ENCODE measurements at regions not wholly inside any gene's neighbourhood (a gene's known extent, or its start where the extent isn't known, plus 50 kb on each side); places are given as distances from the start of the nearest gene placed in this dataset.

- no peak for DNase-seq (ENCODE audit: low read depth in 1 of 2, low spot score in 1 of 2)
- TF ChIP-seq GABPA (IDR thresholded peaks at IDR 0.05; ENCODE audit: low read depth) (no peak), SPI1 (IDR thresholded peaks at IDR 0.05; ENCODE audit: borderline replicate concordance, low read depth) (no peak), POLR2AphosphoS5 (IDR thresholded peaks at IDR 0.05; ENCODE audit: low read depth) (no peak), REST (IDR thresholded peaks at IDR 0.05; ENCODE audit: insufficient replicate concordance, low read depth) (no peak)
- TF ChIP-seq, protein P1, sequence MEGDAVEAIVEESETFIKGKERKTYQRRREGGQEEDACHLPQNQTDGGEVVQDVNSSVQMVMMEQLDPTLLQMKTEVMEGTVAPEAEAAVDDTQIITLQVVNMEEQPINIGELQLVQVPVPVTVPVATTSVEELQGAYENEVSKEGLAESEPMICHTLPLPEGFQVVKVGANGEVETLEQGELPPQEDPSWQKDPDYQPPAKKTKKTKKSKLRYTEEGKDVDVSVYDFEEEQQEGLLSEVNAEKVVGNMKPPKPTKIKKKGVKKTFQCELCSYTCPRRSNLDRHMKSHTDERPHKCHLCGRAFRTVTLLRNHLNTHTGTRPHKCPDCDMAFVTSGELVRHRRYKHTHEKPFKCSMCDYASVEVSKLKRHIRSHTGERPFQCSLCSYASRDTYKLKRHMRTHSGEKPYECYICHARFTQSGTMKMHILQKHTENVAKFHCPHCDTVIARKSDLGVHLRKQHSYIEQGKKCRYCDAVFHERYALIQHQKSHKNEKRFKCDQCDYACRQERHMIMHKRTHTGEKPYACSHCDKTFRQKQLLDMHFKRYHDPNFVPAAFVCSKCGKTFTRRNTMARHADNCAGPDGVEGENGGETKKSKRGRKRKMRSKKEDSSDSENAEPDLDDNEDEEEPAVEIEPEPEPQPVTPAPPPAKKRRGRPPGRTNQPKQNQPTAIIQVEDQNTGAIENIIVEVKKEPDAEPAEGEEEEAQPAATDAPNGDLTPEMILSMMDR (IDR thresholded peaks at IDR 0.05; ENCODE audit: insufficient read depth, low read length): no peak
- H3K4me3 ChIP-seq (replicated peaks; ENCODE audit: insufficient read depth, low read length): no peak overlapping the region
- no peaks in the 10 kb centered on the region for H3K27me3 ChIP-seq (ENCODE audit: insufficient read depth, poor library complexity, severe bottlenecking)
- no peak overlapping the region for H3K27ac ChIP-seq (replicated peaks)
Measured at GRCh38 chr5:6066016-6066415, 312.3 kb downstream of the MED10 start.

DNA sequence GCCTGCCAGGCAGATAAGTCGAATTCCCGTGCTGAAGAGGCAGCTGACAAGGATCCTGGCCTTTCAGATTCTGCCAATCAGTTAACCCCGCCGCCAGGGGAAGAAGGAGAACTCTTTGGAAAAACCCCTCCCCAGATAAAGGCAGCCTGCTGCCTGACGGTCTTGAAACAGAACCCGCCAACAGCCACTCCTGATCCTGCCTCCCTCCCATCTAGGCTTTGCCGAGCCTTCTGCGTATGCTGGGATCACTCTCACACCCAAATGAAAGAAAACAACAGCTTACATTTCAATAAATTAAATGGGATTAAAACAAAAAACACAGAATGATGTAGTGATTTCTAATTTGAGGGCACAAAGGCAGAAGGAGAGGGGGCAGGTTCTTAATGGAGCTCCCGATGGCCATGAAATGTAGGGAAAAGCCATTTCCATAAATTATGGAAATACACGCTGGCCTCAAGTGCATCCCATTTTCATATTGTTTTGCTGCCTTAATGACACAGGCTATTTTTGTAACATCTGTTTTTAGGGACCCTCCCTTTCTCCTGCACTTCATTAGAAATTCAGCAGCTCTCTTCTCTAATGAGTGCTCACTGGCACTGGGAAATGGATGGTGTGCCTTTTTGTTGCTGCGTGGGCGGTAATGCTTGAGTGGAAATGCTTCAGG lies 319.1 kb downstream of the MED10 start:
- H3K4me3 ChIP-seq (replicated peaks; ENCODE audit: insufficient read depth, low read length): no peak overlapping the region
- DNase-seq (ENCODE audit: low read depth in 1 of 2, low spot score in 1 of 2): no peak
- no peaks in the 10 kb centered on the region for H3K27me3 ChIP-seq (ENCODE audit: insufficient read depth, poor library complexity, severe bottlenecking)
- no peak overlapping the region for H3K27ac ChIP-seq (replicated peaks)
- TF ChIP-seq, protein P1 (IDR thresholded peaks at IDR 0.05; ENCODE audit: insufficient read depth, low read length): no peak
- TF ChIP-seq SPI1 (IDR thresholded peaks at IDR 0.05; ENCODE audit: borderline replicate concordance, low read depth) (no peak), REST (IDR thresholded peaks at IDR 0.05; ENCODE audit: insufficient replicate concordance, low read depth) (no peak), POLR2AphosphoS5 (IDR thresholded peaks at IDR 0.05; ENCODE audit: low read depth) (no peak), GABPA (IDR thresholded peaks at IDR 0.05; ENCODE audit: low read depth) (no peak)

DNA sequence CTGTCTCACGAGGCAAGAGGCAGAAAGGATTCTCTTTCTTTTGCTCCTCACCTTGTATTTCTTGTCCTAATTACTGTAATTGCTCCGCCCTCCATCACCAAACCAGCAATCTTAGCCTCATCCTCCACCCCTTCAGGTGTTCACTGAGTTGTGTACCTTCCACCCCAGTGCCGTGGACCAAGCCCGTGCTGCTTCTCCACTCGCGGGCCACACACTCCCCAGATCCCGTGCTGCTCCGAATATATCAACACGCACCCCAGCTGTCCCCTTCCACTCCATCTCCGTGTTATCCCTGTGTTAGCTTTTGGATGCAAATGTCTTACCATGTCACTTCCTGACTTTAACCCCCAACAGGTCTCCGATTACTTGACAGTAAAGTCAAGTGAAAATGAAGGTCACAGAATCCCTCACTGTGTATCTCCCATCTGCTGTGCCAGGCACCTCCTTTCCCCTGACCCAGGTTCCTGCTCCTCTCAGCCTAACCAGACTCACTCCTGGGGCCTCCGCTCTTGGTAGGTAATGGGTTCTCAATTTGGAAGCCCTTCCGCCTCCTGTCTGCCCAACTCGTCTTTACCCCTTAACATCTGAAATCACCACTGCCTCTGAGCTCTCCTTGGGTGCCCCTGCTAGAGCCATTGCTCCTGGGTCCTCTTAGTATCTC lies 320.2 kb downstream of the MED10 start:
- TF ChIP-seq REST (IDR thresholded peaks at IDR 0.05; ENCODE audit: insufficient replicate concordance, low read depth) (no peak), SPI1 (IDR thresholded peaks at IDR 0.05; ENCODE audit: borderline replicate concordance, low read depth) (no peak)
- TF ChIP-seq, protein P1 (IDR thresholded peaks at IDR 0.05; ENCODE audit: insufficient read depth, low read length): no peak
- H3K27me3 ChIP-seq (ENCODE audit: insufficient read depth, poor library complexity, severe bottlenecking): no peaks in the 10 kb centered on the region

More for the DNA sequence above, 320.2 kb downstream of the MED10 start:
- no peak for DNase-seq (ENCODE audit: low read depth in 1 of 2, low spot score in 1 of 2)
- Histone ChIP-seq H3K27ac (replicated peaks) (no peak overlapping the region), H3K4me3 (replicated peaks; ENCODE audit: insufficient read depth, low read length) (no peak overlapping the region)

All from HL-60 (cell line).